T-helper 1 cell treated with Interleukin-12 subunit alpha and Interleukin-12 subunit beta and Interleukin-4 antibody, amounts not matched to agents 30 ng/mL and 1 ng/mL, for 36 hours (primary cell): ENCODE measurements at regions not wholly inside any gene's neighbourhood (a gene's known extent, or its start where the extent isn't known, plus 50 kb on each side); places are given as distances from the start of the nearest gene placed in this dataset.

Experiments
- intact Hi-C: fragments of 100-400 bp; cut with micrococcal nuclease; formaldehyde crosslinking; loops from one replicate; pipeline ENCODE4 v1.15.1; 2024

GRCh38 chr16:86421995-86422394 is 88.3 kb upstream of the FOXF1 start:
- intact Hi-C loops = no loop called here

GRCh38 chr16:86424398-86424797 is 85.9 kb upstream of the FOXF1 start:
- intact Hi-C loops = no loop called here

GRCh38 chr16:86424985-86425384 is 85.3 kb upstream of the FOXF1 start:
- intact Hi-C loops = no loop called here

GRCh38 chr16:86426063-86426642 is 84.2 kb upstream of the FOXF1 start:
- intact Hi-C loops = no loop called here

GRCh38 chr16:86427433-86427851 is 82.9 kb upstream of the FOXF1 start:
- intact Hi-C loops = no loop called here

GRCh38 chr16:86428729-86429517 is 81.4 kb upstream of the FOXF1 start:
- intact Hi-C loops = no loop called here

- intact Hi-C loops = no loop called here
These were observed 80.7 kb upstream of the FOXF1 start for GRCh38 chr16:86429663-86430062.

GRCh38 chr16:86430814-86431213 is 79.5 kb upstream of the FOXF1 start:
- intact Hi-C loops = no loop called here

- intact Hi-C loops = no loop called here
These were observed 78.8 kb upstream of the FOXF1 start for GRCh38 chr16:86431540-86431939.

GRCh38 chr16:86432048-86432447 is 78.3 kb upstream of the FOXF1 start:
- intact Hi-C loops = no loop called here

GRCh38 chr16:86432691-86433090 is 77.6 kb upstream of the FOXF1 start:
- intact Hi-C loops = no loop called here

- intact Hi-C loops = no loop called here
These were observed 73.7 kb upstream of the FOXF1 start for GRCh38 chr16:86436466-86437185.

- intact Hi-C loops = no loop called here
These were observed 73.0 kb upstream of the FOXF1 start for GRCh38 chr16:86437348-86437747.

GRCh38 chr16:86442703-86443102 is 67.6 kb upstream of the FOXF1 start:
- intact Hi-C loops = no loop called here

GRCh38 chr16:86443508-86444147 is 66.7 kb upstream of the FOXF1 start:
- intact Hi-C loops = no loop called here

- intact Hi-C loops = no loop called here
These were observed 66.1 kb upstream of the FOXF1 start for GRCh38 chr16:86444261-86444660.

- intact Hi-C loops = no loop called here
These were observed 65.7 kb upstream of the FOXF1 start for GRCh38 chr16:86444661-86445060.

- intact Hi-C loops = no loop called here
These were observed 64.0 kb upstream of the FOXF1 start for GRCh38 chr16:86446279-86446678.

- intact Hi-C loops = no loop called here
These were observed 63.1 kb upstream of the FOXF1 start for GRCh38 chr16:86447228-86447627.

- intact Hi-C loops = no loop called here
These were observed 61.9 kb upstream of the FOXF1 start for GRCh38 chr16:86448306-86448890.

GRCh38 chr16:86449446-86450095 is 60.8 kb upstream of the FOXF1 start:
- intact Hi-C loops = no loop called here
